ENCODE measurements at regions not wholly inside any gene's neighbourhood (a gene's known extent, or its start where the extent isn't known, plus 50 kb on each side); places are given as distances from the start of the nearest gene placed in this dataset.

DNA sequence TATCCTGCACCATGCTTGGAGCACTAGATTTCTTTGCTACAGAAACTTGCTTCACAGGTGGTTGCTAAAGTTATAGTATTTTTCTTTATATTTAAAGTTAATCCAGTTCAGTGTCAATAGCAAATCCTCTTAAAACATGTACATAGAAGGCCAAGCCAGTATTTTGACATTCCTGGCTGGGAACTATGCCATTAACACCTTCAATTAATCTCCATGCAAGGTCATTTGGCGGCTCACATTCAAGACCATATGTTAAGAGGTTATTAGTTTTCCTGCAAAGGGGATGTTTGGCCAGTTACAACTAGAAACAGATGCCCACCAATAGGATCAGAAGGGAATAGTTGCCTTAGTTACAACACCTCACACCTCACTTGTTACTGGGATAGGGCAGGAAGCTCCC, 261.3 kb upstream of the MEIS1 start:
- in situ Hi-C loops (cut with HindIII; ENCODE audit: extremely low pct_ligation_motif_present, low pct_unique_long_range_greater_than_20kb) = no loop called here
- no TSS peak for BruUV-seq (replicated peaks)
- DNase-seq (ENCODE audit: low spot score) = no peak
- no peak for ATAC-seq
- no peaks in the 10 kb centered on the region for H3K9me3 ChIP-seq (ENCODE audit: low read length)
- H3K36me3 ChIP-seq (replicated peaks in 1 of 2; ENCODE audit: control insufficient read depth in 1 of 2, insufficient read depth in 2 of 2, low read length in 2 of 2) = no peaks in the 10 kb centered on the region
- no peak overlapping the region for H3K27ac ChIP-seq (ENCODE audit: extremely low read length, insufficient read depth, low read length)
- H3K79me2 ChIP-seq (ENCODE audit: insufficient read depth, low read length) = no peaks in the 10 kb centered on the region
- no peaks in the 10 kb centered on the region for H4K20me1 ChIP-seq (ENCODE audit: insufficient read depth, low read length)
- WGBS (ENCODE audit: low lambda C conversion rate) = 6% methylated on average over 1 of the region's 1 CpG
- ChIA-PET CTCF (ENCODE audit: low intra/inter-chr PET ratio, low total read pairs) (no interaction called here), POLR2A (no interaction called here)
- H3K4me1 ChIP-seq (ENCODE audit: insufficient read depth, low read length) = no peaks in the 10 kb centered on the region
- H3K27me3 ChIP-seq (ENCODE audit: control insufficient read depth in 1 of 2, insufficient read depth in 2 of 2, low read length in 2 of 2) = no peaks in the 10 kb centered on the region; a peak in 1 of 5 replicates
- no peak overlapping the region for H2AFZ ChIP-seq (ENCODE audit: low read length)
- no peak overlapping the region for H3K4me2 ChIP-seq (ENCODE audit: low read depth, low read length)
- no peak overlapping the region for H3K4me3 ChIP-seq (replicated peaks in 1 of 3; ENCODE audit: insufficient read depth in 1 of 3, low read depth in 2 of 3, low read length in 3 of 3)
- TF ChIP-seq SMAD9 (CRISPR knock-in tag; IDR thresholded peaks at IDR 0.05) (no peak), MIXL1 (CRISPR knock-in tag; IDR thresholded peaks at IDR 0.05) (no peak), HNF4G (IDR thresholded peaks at IDR 0.05; ENCODE audit: borderline replicate concordance, low read depth, low read length) (no peak), HNF4G (CRISPR knock-in tag; IDR thresholded peaks at IDR 0.05; ENCODE audit: borderline replicate concordance, low read depth) (no peak), HOXA7 (CRISPR knock-in tag; IDR thresholded peaks at IDR 0.05) (no peak), NBN (conservative IDR thresholded peaks at IDR 0.05) (no peak), SIX1 (CRISPR knock-in tag; IDR thresholded peaks at IDR 0.05; ENCODE audit: borderline replicate concordance) (no peak), ZNF326 (CRISPR knock-in tag; IDR thresholded peaks at IDR 0.05; ENCODE audit: borderline replicate concordance) (no peak), BORCS8-MEF2B (CRISPR knock-in tag; IDR thresholded peaks at IDR 0.05) (no peak)
- TF ChIP-seq, protein P1, sequence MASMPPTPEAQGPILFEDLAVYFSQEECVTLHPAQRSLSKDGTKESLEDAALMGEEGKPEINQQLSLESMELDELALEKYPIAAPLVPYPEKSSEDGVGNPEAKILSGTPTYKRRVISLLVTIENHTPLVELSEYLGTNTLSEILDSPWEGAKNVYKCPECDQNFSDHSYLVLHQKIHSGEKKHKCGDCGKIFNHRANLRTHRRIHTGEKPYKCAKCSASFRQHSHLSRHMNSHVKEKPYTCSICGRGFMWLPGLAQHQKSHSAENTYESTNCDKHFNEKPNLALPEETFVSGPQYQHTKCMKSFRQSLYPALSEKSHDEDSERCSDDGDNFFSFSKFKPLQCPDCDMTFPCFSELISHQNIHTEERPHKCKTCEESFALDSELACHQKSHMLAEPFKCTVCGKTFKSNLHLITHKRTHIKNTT (CRISPR knock-in tag; IDR thresholded peaks at IDR 0.05) = no peak
- TF ChIP-seq, protein P2, sequence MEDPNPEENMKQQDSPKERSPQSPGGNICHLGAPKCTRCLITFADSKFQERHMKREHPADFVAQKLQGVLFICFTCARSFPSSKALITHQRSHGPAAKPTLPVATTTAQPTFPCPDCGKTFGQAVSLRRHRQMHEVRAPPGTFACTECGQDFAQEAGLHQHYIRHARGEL (CRISPR knock-in tag; IDR thresholded peaks at IDR 0.05) = no peak
- no peak overlapping the region for H3K9ac ChIP-seq (ENCODE audit: insufficient read depth, low read depth, low read length)
- no peak for FAIRE-seq
- intact Hi-C loops (cut with micrococcal nuclease; ENCODE audit: unreplicated experiment) = no loop called here
